ENCODE measurements at regions not wholly inside any gene's neighbourhood (a gene's known extent, or its start where the extent isn't known, plus 50 kb on each side); places are given as distances from the start of the nearest gene placed in this dataset.

- H3K4me1 ChIP-seq, result no peaks in the 10 kb centered on the region
- DNase-seq, result no peak
- no peak for TF ChIP-seq CTCF (IDR thresholded peaks at IDR 0.05; ENCODE audit: low read depth, low read length)
- H3K36me3 ChIP-seq, result no peaks in the 10 kb centered on the region
- no peaks in the 10 kb centered on the region; the same call in 1 of the 2 replicates for H3K9me3 ChIP-seq
- no peaks in the 10 kb centered on the region for H3K27me3 ChIP-seq
- H3K4me3 ChIP-seq (ENCODE audit: low read depth, low read length), result no peak overlapping the region
These were observed 1630.2 kb downstream of the OLFM4 start for GRCh38 chr13:54658771-54659170.

DNA sequence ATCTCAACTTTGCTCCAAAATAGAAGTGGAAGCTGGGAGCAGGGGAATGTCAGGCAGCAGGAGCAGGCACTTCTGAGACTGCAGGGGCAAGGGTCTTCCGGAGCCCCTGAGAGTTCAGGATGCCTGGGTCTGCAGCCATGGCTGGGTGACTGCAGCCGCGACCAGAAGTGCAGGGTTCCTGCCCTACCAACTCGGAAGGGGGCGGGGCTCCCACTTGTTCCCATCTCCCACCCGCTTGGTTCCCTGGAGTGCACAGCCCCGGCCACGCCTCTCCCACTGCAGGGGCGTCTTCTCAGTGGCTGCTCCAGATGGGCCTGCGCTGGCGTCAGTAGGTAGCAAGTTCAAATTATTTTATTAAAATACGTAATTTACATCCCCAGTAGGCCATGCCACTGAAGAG lies 1631.7 kb downstream of the OLFM4 start:
- no peaks in the 10 kb centered on the region for H3K36me3 ChIP-seq
- no peaks in the 10 kb centered on the region for H3K27me3 ChIP-seq
- no peak for DNase-seq
- H3K9me3 ChIP-seq, result no peaks in the 10 kb centered on the region; the same call in 1 of the 2 replicates
- H3K4me1 ChIP-seq, result no peaks in the 10 kb centered on the region
- no peak for TF ChIP-seq CTCF (IDR thresholded peaks at IDR 0.05; ENCODE audit: low read depth, low read length)
- no peak overlapping the region for H3K4me3 ChIP-seq (ENCODE audit: low read depth, low read length)

DNA sequence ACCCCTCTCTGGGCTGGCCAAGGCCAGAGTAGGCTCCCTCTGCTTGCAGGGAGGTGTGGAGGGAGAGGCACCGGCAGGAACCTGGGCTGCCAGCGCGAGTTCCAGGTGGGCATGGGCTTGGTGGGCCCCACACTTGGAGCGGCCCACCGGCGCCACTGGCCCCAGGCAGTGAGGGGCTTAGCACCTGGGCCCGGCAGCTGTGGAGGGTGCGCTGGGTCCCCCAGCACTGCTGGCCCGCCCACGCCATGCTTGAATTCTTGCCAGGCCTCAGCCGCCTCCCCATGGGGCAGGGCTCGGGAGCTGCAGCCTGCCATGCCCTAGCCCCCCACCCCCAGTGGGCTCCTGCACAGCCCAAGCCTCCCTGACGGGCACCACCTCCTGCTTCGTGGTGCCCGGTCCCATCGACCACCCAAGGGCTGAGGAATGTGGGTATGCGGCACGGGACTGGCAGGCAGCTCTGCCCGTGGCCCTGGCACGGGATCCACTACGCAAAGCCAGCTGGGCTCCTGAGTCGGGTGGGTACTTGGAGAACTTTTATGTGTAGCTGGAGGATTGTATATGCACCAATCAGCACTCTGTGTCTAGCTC lies 1648.0 kb downstream of the OLFM4 start:
- no peaks in the 10 kb centered on the region for H3K36me3 ChIP-seq
- TF ChIP-seq CTCF (IDR thresholded peaks at IDR 0.05; ENCODE audit: low read depth, low read length), result no peak
- DNase-seq, result no peak
- no peaks in the 10 kb centered on the region; the same call in 1 of the 2 replicates for H3K27me3 ChIP-seq
- no peaks in the 10 kb centered on the region for H3K4me1 ChIP-seq
- H3K9me3 ChIP-seq, result peaks cover 3% of the 10 kb centered on the region; the same call in 1 of the 2 replicates
- no peak overlapping the region for H3K4me3 ChIP-seq (ENCODE audit: low read depth, low read length)

DNA sequence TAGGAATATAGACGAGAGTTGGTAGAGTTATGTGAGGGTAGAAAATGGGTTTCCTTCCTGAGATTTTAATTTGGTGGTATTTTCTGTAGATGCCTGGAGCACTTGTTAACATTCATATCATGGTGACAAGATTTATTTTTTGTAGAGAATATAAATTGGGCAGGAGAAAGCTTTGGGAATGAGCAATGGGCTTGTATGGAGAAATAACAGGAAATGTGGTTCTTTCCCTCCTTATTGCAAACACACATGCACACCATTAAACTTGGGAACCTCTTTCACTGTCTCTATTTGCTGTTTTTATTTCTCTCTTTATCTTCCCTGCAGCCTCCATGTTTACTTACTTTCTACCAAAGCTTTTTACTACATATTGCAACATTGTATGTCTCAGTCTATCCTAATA lies 1653.6 kb downstream of the OLFM4 start:
- no peak for DNase-seq
- H3K4me3 ChIP-seq (ENCODE audit: low read depth, low read length), result no peak overlapping the region
- no peaks in the 10 kb centered on the region for H3K27me3 ChIP-seq
- no peaks in the 10 kb centered on the region for H3K36me3 ChIP-seq
- no peaks in the 10 kb centered on the region for H3K4me1 ChIP-seq
- no peaks in the 10 kb centered on the region for H3K9me3 ChIP-seq
- no peak for TF ChIP-seq CTCF (IDR thresholded peaks at IDR 0.05; ENCODE audit: low read depth, low read length)

DNA sequence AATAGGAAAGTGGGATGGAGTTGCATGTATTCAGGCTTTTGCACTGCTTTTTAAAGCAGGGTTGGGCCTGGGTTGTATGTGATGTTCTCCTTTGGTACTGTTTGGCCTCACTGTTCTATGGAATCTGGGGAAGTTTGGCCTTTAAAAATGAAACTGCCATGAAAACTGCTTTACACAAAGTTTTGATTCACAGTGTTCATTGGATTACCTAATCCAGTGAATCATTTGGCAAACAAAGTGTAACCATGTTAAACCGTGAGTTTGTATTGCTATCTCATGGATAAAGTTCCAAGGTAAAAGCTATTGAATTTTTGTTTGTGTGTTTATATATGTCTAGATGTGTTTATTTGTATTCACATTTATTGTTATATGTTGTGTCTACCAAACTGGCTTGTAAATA lies 1658.6 kb downstream of the OLFM4 start:
- no peaks in the 10 kb centered on the region for H3K36me3 ChIP-seq
- TF ChIP-seq CTCF (IDR thresholded peaks at IDR 0.05; ENCODE audit: low read depth, low read length), result no peak
- no peaks in the 10 kb centered on the region for H3K27me3 ChIP-seq
- H3K4me3 ChIP-seq (ENCODE audit: low read depth, low read length), result no peak overlapping the region
- H3K9me3 ChIP-seq, result no peaks in the 10 kb centered on the region
- H3K4me1 ChIP-seq, result no peaks in the 10 kb centered on the region
- no peak for DNase-seq

- Histone ChIP-seq H3K4me3 (ENCODE audit: low read depth, low read length) (no peak overlapping the region), H3K9me3 (no peaks in the 10 kb centered on the region), H3K4me1 (no peaks in the 10 kb centered on the region), H3K36me3 (no peaks in the 10 kb centered on the region), H3K27me3 (no peaks in the 10 kb centered on the region)
- DNase-seq, result no peak
- TF ChIP-seq CTCF (IDR thresholded peaks at IDR 0.05; ENCODE audit: low read depth, low read length), result no peak
These were observed 1671.2 kb downstream of the OLFM4 start for GRCh38 chr13:54699831-54700230.
